GM13977 (cell line): ENCODE measurements at regions not wholly inside any gene's neighbourhood (a gene's known extent, or its start where the extent isn't known, plus 50 kb on each side); places are given as distances from the start of the nearest gene placed in this dataset.

Experiments used
- DNase-seq: peaks from one replicate; pipeline ENCODE4 v3.0.0; 2012; ENCODE audit warnings: low spot score
- CTCF ChIP-seq: IDR thresholded peaks from 2 replicates; pipeline ENCODE4 v1.5.1; 2012; ENCODE audit warnings: mild to moderate bottlenecking, control low read depth; ENCODE audit not compliant: insufficient read depth; ENCODE audit errors: extremely low read depth, missing control alignments
- in situ Hi-C: fragments of 300-500 bp; cut with MboI; formaldehyde crosslinking; loops from one replicate; pipeline ENCODE4 v1.12.0; 2022; ENCODE audit warnings: low sequenced_read_pairs, low pct_unique_long_range_greater_than_20kb, mixed read lengths, inconsistent platforms; ENCODE audit not compliant: unreplicated experiment

- TF ChIP-seq CTCF: no peak
- in situ Hi-C loops: no loop called here
- DNase-seq: no peak
Measured at GRCh38 chr2:154934213-154934612, 235.7 kb downstream of the KCNJ3 start.

- in situ Hi-C loops: no loop called here
- no peak for DNase-seq
- TF ChIP-seq CTCF: no peak
Measured at GRCh38 chr2:154924531-154924930, 226.0 kb downstream of the KCNJ3 start.

- TF ChIP-seq CTCF: no peak
- in situ Hi-C loops: no loop called here
- no peak for DNase-seq
Measured at GRCh38 chr2:154914561-154914960, 216.1 kb downstream of the KCNJ3 start.

- in situ Hi-C loops: no loop called here
- no peak for DNase-seq
- TF ChIP-seq CTCF: no peak
Measured at GRCh38 chr2:154912215-154912614, 213.7 kb downstream of the KCNJ3 start.

- in situ Hi-C loops: no loop called here
- no peak for DNase-seq
- no peak for TF ChIP-seq CTCF
Measured at GRCh38 chr2:154911729-154912128, 213.2 kb downstream of the KCNJ3 start.

GRCh38 chr2:154910701-154911100 is 212.2 kb downstream of the KCNJ3 start:
- in situ Hi-C loops: no loop called here
- no peak for DNase-seq
- no peak for TF ChIP-seq CTCF

- in situ Hi-C loops: no loop called here
- TF ChIP-seq CTCF: no peak
- no peak for DNase-seq
Measured at GRCh38 chr2:154908327-154908726, 209.8 kb downstream of the KCNJ3 start.
